ENCODE measurements at regions not wholly inside any gene's neighbourhood (a gene's known extent, or its start where the extent isn't known, plus 50 kb on each side); places are given as distances from the start of the nearest gene placed in this dataset.

DNA sequence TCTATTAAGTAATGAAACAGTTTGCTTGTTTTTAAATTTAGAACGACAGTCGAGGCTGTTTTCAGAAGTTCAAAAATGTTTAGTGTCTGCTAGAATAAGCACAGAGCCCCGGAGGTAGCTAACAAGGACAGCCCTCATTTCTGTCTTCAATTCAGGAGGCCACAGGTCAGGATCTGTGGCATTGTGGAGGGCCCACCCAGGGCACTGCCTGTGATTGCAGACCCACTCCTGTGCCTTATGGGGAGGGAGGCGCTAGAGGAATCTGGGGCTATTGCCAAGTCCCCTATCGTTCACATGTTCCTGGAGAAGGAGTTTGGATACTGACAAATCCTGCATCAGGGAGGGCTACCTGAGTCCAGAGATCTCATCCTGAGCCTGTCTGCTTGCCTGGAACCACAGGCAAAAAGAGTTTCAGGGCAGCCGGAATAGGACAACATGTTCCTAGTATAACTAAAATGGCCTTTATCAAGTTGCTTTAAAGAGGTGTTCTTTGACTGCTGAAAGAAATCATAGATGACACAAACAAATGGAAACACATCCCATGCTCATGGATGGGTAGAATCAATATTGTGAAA, 141.5 kb upstream of the ROPN1 start:
- TF ChIP-seq CTCF (IDR thresholded peaks at IDR 0.05; ENCODE audit: low read depth, low read length, missing input control) = no peak
- TF ChIP-seq ATF3 (IDR thresholded peaks at IDR 0.05) = no peak
- TF ChIP-seq TAF1 (conservative IDR thresholded peaks at IDR 0.05) = no peak
- TF ChIP-seq HNF4A (conservative IDR thresholded peaks at IDR 0.05) = no peak
- TF ChIP-seq, protein P1, sequence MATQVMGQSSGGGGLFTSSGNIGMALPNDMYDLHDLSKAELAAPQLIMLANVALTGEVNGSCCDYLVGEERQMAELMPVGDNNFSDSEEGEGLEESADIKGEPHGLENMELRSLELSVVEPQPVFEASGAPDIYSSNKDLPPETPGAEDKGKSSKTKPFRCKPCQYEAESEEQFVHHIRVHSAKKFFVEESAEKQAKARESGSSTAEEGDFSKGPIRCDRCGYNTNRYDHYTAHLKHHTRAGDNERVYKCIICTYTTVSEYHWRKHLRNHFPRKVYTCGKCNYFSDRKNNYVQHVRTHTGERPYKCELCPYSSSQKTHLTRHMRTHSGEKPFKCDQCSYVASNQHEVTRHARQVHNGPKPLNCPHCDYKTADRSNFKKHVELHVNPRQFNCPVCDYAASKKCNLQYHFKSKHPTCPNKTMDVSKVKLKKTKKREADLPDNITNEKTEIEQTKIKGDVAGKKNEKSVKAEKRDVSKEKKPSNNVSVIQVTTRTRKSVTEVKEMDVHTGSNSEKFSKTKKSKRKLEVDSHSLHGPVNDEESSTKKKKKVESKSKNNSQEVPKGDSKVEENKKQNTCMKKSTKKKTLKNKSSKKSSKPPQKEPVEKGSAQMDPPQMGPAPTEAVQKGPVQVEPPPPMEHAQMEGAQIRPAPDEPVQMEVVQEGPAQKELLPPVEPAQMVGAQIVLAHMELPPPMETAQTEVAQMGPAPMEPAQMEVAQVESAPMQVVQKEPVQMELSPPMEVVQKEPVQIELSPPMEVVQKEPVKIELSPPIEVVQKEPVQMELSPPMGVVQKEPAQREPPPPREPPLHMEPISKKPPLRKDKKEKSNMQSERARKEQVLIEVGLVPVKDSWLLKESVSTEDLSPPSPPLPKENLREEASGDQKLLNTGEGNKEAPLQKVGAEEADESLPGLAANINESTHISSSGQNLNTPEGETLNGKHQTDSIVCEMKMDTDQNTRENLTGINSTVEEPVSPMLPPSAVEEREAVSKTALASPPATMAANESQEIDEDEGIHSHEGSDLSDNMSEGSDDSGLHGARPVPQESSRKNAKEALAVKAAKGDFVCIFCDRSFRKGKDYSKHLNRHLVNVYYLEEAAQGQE (IDR thresholded peaks at IDR 0.05) = no peak
- no peak for TF ChIP-seq RXRA (IDR thresholded peaks at IDR 0.05)
- no peak for TF ChIP-seq FOXA2 (IDR thresholded peaks at IDR 0.05)
- no peak for TF ChIP-seq ZBTB33 (IDR thresholded peaks at IDR 0.05)
- no peak for TF ChIP-seq JUND (IDR thresholded peaks at IDR 0.05)
- TF ChIP-seq SP1 (IDR thresholded peaks at IDR 0.05) = no peak
- TF ChIP-seq GABPA (IDR thresholded peaks at IDR 0.05 in 1 of 2, conservative IDR thresholded peaks at IDR 0.05 in 1 of 2) = no peak
- TF ChIP-seq, protein P2, sequence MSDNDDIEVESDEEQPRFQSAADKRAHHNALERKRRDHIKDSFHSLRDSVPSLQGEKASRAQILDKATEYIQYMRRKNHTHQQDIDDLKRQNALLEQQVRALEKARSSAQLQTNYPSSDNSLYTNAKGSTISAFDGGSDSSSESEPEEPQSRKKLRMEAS (IDR thresholded peaks at IDR 0.05) = no peak
- TF ChIP-seq YY1 (IDR thresholded peaks at IDR 0.05) = no peak

Data from liver (tissue), 3 donors.